Brain microvascular endothelial cell (primary cell): ENCODE measurements at regions not wholly inside any gene's neighbourhood (a gene's known extent, or its start where the extent isn't known, plus 50 kb on each side); places are given as distances from the start of the nearest gene placed in this dataset.

Experiments used
- DNase-seq: peaks from one replicate; pipeline ENCODE4 v3.0.0-alpha.2; 2020
- H3K27ac ChIP-seq: fragments of 250-450 bp; sonication (Bioruptor Pico); 2 replicates; pipeline ENCODE4 v1.5.1; 2020; ENCODE audit warnings: mild to moderate bottlenecking, moderate library complexity
- H3K27me3 ChIP-seq: fragments of 250-450 bp; sonication (Bioruptor Pico); replicated peaks from 2 replicates; pipeline ENCODE4 v1.5.1; 2020; ENCODE audit warnings: mild to moderate bottlenecking
- H3K36me3 ChIP-seq: fragments of 250-450 bp; sonication (Bioruptor Pico); replicated peaks from 2 replicates; pipeline ENCODE4 v1.5.1; 2020; ENCODE audit warnings: mild to moderate bottlenecking
- H3K4me3 ChIP-seq: 2 replicates; pipeline ENCODE4 v1.5.1; 2011; ENCODE audit warnings: low read depth, mild to moderate bottlenecking, control low read depth, low read length, moderate library complexity
- in situ Hi-C: cut with HindIII; loops from 2 replicates; pipeline ENCODE4 v1.10.0; 2017; ENCODE audit warnings: low sequenced_read_pairs, low pct_ligation_motif_present
- TF ChIP-seq, protein P1 (sequence below): IDR thresholded peaks from 2 replicates; pipeline ENCODE4 v1.5.1; 2011; ENCODE audit warnings: low read depth, mild to moderate bottlenecking, moderate library complexity, low read length, control low read depth, inconsistent platforms; ENCODE audit errors: missing control alignments

DNA sequence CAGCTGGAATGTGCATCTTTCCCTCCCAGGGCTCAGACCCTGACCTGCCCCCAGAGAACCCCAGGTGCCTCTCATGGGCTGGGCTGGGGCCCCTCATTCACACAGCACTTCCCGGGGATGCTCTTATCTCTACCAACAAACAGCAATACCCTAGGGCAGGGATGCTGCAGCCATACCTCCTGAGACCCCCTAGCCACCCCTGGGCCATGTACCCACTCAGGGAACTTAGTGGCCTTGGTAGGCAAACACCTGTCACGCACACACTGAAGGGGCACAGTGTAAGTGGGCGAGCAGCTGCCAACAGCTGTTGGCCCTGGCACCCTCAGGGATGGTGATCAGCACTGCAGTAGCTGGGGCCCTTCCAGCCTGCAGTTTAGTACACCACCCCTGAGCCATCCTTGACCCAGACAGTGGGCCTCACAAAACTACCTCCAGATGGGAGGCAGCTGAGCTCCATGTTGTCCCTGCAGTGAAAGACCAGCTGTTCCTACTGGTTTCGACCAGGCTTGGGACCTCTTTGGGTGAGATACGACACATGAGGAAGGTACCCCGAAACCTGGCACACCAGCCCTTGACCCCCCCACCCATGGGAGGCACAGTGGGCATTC is 1723.6 kb downstream of the TP53TG3F start:
- DNase-seq: no peak
- Histone ChIP-seq H3K36me3 (no peaks in the 10 kb centered on the region), H3K4me3 (no peak overlapping the region), H3K27me3 (no peaks in the 10 kb centered on the region), H3K27ac (no peak overlapping the region)
- TF ChIP-seq, protein P1, sequence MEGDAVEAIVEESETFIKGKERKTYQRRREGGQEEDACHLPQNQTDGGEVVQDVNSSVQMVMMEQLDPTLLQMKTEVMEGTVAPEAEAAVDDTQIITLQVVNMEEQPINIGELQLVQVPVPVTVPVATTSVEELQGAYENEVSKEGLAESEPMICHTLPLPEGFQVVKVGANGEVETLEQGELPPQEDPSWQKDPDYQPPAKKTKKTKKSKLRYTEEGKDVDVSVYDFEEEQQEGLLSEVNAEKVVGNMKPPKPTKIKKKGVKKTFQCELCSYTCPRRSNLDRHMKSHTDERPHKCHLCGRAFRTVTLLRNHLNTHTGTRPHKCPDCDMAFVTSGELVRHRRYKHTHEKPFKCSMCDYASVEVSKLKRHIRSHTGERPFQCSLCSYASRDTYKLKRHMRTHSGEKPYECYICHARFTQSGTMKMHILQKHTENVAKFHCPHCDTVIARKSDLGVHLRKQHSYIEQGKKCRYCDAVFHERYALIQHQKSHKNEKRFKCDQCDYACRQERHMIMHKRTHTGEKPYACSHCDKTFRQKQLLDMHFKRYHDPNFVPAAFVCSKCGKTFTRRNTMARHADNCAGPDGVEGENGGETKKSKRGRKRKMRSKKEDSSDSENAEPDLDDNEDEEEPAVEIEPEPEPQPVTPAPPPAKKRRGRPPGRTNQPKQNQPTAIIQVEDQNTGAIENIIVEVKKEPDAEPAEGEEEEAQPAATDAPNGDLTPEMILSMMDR: no peak
- in situ Hi-C loops: no loop called here

DNA sequence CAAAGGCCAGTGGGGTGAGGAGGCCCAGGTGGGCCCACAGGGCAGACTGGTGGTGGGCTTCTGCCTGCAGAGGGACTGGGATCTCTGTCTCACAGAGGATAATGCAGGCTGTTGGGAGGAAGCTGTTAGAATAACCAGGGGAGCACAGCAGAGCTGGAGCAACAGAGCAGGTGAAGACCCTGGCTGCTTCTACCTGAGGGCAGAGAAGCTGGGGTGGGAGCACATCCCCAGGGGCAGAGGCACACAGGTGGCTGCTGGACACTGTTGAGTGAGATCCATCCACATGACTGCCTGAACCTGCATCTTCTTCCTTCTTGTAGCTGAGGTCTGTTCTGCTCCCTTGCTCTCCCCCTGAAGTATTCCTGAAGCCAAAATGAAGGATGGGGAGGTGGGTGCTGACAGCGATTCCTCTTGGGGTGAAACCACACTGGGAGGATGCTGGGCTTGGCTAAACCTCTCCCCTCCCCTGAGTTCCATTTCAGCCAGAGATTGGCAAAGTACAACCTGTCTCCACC is 1725.0 kb downstream of the TP53TG3F start:
- no peaks in the 10 kb centered on the region for H3K27me3 ChIP-seq
- in situ Hi-C loops: no loop called here
- TF ChIP-seq, protein P1: no peak
- H3K36me3 ChIP-seq: no peaks in the 10 kb centered on the region
- no peak for DNase-seq
- no peak overlapping the region for H3K4me3 ChIP-seq
- no peak overlapping the region for H3K27ac ChIP-seq

GRCh38 chr16:35185366-35186044 is 1726.1 kb downstream of the TP53TG3F start:
- no peak overlapping the region for H3K27ac ChIP-seq
- H3K4me3 ChIP-seq: no peak overlapping the region
- DNase-seq: no peak
- in situ Hi-C loops: no loop called here
- no peaks in the 10 kb centered on the region for H3K36me3 ChIP-seq
- TF ChIP-seq, protein P1: no peak
- no peaks in the 10 kb centered on the region for H3K27me3 ChIP-seq

DNA sequence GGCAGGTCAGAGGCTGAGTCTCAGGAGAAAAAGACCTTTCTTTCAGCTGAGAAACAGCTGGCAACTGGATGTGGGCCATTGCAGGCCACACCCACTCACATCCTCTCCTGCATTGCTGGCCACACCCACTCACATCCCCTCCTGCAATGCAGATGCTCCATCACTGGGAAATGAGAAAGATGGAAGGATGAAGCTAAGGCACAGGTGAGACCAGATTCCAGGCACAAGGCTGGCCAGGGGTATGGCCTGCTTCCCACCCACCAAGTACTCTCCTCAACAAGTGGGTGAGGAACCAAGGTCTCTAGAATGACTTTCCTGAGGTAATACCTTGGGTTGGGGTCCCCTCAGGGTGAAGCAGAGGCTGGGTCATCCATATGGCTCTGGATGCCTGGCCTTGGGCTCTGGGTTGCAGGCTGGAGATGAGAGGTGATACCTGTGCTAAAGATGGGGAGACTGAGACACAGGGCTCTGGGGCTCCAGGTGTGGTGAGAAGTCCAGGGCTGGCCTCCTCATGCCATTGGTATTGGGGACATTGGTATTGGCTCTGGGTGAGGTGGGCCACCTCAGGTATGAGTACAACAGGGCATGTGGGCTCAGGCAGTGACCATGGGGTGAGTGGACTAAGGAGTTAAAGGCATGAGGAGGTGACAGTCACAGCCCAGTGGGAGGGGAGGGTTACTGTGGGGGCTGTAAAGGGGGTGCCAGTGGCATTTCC is 1726.8 kb downstream of the TP53TG3F start:
- Histone ChIP-seq H3K36me3 (no peaks in the 10 kb centered on the region), H3K4me3 (no peak overlapping the region), H3K27ac (no peak overlapping the region), H3K27me3 (no peaks in the 10 kb centered on the region)
- TF ChIP-seq, protein P1: no peak
- no peak for DNase-seq
- in situ Hi-C loops: no loop called here

DNA sequence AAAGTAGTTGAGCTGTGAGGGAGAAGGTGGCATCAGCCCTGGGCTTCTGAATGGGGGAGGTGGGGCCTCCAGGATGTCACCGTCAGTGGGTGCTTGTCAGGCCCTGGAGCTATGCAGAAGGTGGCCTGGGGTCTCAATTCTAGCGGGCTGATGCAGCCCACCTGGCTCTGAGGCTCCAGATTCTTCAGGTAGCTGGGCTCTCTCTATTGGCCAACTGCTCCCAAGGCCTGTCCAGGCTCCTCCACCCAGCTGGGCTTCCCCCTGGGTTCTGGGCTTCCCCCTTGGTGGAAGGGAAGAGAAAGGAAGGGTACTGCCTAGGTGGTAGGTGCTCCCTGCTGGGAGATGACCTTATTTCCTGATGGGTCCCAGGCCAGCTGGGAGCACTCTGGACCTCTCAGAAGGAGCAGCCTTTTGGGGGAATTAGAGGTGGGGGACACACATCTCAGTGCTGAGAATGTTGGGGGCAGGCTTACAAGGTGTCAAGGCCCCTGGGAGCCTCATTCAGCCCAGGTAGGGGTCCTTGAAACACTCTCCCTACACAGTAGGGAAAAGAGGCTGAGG is 1728.3 kb downstream of the TP53TG3F start:
- in situ Hi-C loops: no loop called here
- H3K4me3 ChIP-seq: no peak overlapping the region
- no peaks in the 10 kb centered on the region for H3K27me3 ChIP-seq

More for the DNA sequence above, 1728.3 kb downstream of the TP53TG3F start:
- TF ChIP-seq, protein P1: no peak
- DNase-seq: no peak
- no peaks in the 10 kb centered on the region for H3K36me3 ChIP-seq
- H3K27ac ChIP-seq: no peak overlapping the region
